ENCODE measurements at regions not wholly inside any gene's neighbourhood (a gene's known extent, or its start where the extent isn't known, plus 50 kb on each side); places are given as distances from the start of the nearest gene placed in this dataset.

- H3K9me3 Mint-ChIP-seq: no peaks in the 10 kb centered on the region
- no peak overlapping the region for H3K27ac Mint-ChIP-seq
- ATAC-seq (no peak), DNase-seq (ENCODE audit: low spot score in 2 of 2) (no peak)
- H3K4me1 Mint-ChIP-seq: no peaks in the 10 kb centered on the region
- no peaks in the 10 kb centered on the region for H3K36me3 Mint-ChIP-seq
- no peak overlapping the region for H3K4me3 Mint-ChIP-seq
Measured at GRCh38 chr2:20138696-20139095, 86.2 kb downstream of the SDC1 start.

GRCh38 chr2:20137884-20138283, 86.5 kb upstream of the LAPTM4A start:
- H3K9me3 Mint-ChIP-seq: no peaks in the 10 kb centered on the region
- no peak overlapping the region for H3K27ac Mint-ChIP-seq
- H3K4me1 Mint-ChIP-seq: no peaks in the 10 kb centered on the region
- no peak for DNase-seq (ENCODE audit: low spot score in 2 of 2)
- H3K4me3 Mint-ChIP-seq: no peak overlapping the region
- no peaks in the 10 kb centered on the region for H3K36me3 Mint-ChIP-seq
- ATAC-seq: no peak

- H3K4me3 Mint-ChIP-seq: no peak overlapping the region
- H3K4me1 Mint-ChIP-seq: no peaks in the 10 kb centered on the region
- no peaks in the 10 kb centered on the region for H3K9me3 Mint-ChIP-seq
- no peak for DNase-seq (ENCODE audit: low spot score in 2 of 2)
- H3K36me3 Mint-ChIP-seq: no peaks in the 10 kb centered on the region
- ATAC-seq: no peak
- no peak overlapping the region for H3K27ac Mint-ChIP-seq
Measured at GRCh38 chr2:20137131-20137571, 85.7 kb upstream of the LAPTM4A start.

GRCh38 chr2:20136149-20136548, 84.7 kb upstream of the LAPTM4A start:
- no peak overlapping the region for H3K27ac Mint-ChIP-seq
- DNase-seq (ENCODE audit: low spot score in 2 of 2) (no peak), ATAC-seq (no peak)
- H3K4me1 Mint-ChIP-seq: no peaks in the 10 kb centered on the region
- H3K4me3 Mint-ChIP-seq: no peak overlapping the region
- no peaks in the 10 kb centered on the region for H3K9me3 Mint-ChIP-seq
- H3K36me3 Mint-ChIP-seq: no peaks in the 10 kb centered on the region

GRCh38 chr2:20135631-20136050, 84.2 kb upstream of the LAPTM4A start:
- ATAC-seq (peak; percentile 60), DNase-seq (ENCODE audit: low spot score in 2 of 2) (peak; percentile 9 to 58)
- Mint-ChIP-seq H3K27ac (no peak overlapping the region), H3K4me3 (no peak overlapping the region), H3K36me3 (no peaks in the 10 kb centered on the region), H3K4me1 (no peaks in the 10 kb centered on the region), H3K9me3 (no peaks in the 10 kb centered on the region)

- H3K27ac Mint-ChIP-seq: no peak overlapping the region
- ATAC-seq (no peak), DNase-seq (ENCODE audit: low spot score in 2 of 2) (no peak)
- no peaks in the 10 kb centered on the region for H3K9me3 Mint-ChIP-seq
- no peaks in the 10 kb centered on the region for H3K36me3 Mint-ChIP-seq
- H3K4me1 Mint-ChIP-seq: no peaks in the 10 kb centered on the region
- no peak overlapping the region for H3K4me3 Mint-ChIP-seq
Measured at GRCh38 chr2:20132990-20133535, 81.6 kb upstream of the LAPTM4A start.

GRCh38 chr2:20130821-20131645, 79.6 kb upstream of the LAPTM4A start:
- no peaks in the 10 kb centered on the region for H3K4me1 Mint-ChIP-seq
- DNase-seq (ENCODE audit: low spot score in 2 of 2) (no peak), ATAC-seq (no peak)
- H3K9me3 Mint-ChIP-seq: no peaks in the 10 kb centered on the region
- no peaks in the 10 kb centered on the region for H3K36me3 Mint-ChIP-seq
- no peak overlapping the region for H3K4me3 Mint-ChIP-seq
- no peak overlapping the region for H3K27ac Mint-ChIP-seq

GRCh38 chr2:20130160-20130560, 78.7 kb upstream of the LAPTM4A start:
- no peak for ATAC-seq
- DNase-seq (ENCODE audit: low spot score in 2 of 2): no peak
- H3K4me3 Mint-ChIP-seq: no peak overlapping the region
- no peaks in the 10 kb centered on the region for H3K4me1 Mint-ChIP-seq
- H3K9me3 Mint-ChIP-seq: no peaks in the 10 kb centered on the region
- no peak overlapping the region for H3K27ac Mint-ChIP-seq
- H3K36me3 Mint-ChIP-seq: no peaks in the 10 kb centered on the region

GRCh38 chr2:20129331-20130159, 78.1 kb upstream of the LAPTM4A start:
- Mint-ChIP-seq H3K4me3 (no peak overlapping the region), H3K9me3 (no peaks in the 10 kb centered on the region), H3K27ac (no peak overlapping the region), H3K36me3 (no peaks in the 10 kb centered on the region), H3K4me1 (no peaks in the 10 kb centered on the region)
- no peak for DNase-seq (ENCODE audit: low spot score in 2 of 2)
- no peak for ATAC-seq

GRCh38 chr2:20128506-20129330, 77.3 kb upstream of the LAPTM4A start:
- H3K4me1 Mint-ChIP-seq: no peaks in the 10 kb centered on the region
- H3K4me3 Mint-ChIP-seq: no peak overlapping the region
- DNase-seq (ENCODE audit: low spot score in 2 of 2) (no peak), ATAC-seq (no peak)
- no peaks in the 10 kb centered on the region for H3K36me3 Mint-ChIP-seq
- H3K27ac Mint-ChIP-seq: no peak overlapping the region
- no peaks in the 10 kb centered on the region for H3K9me3 Mint-ChIP-seq

- Mint-ChIP-seq H3K36me3 (no peaks in the 10 kb centered on the region), H3K4me1 (no peaks in the 10 kb centered on the region), H3K27ac (no peak overlapping the region)
Measured at GRCh38 chr2:20126469-20126868, 75.0 kb upstream of the LAPTM4A start.

GRCh38 chr2:20126040-20126439, 74.6 kb upstream of the LAPTM4A start:
- DNase-seq (ENCODE audit: low spot score in 2 of 2): no peak
- Mint-ChIP-seq H3K4me3 (no peak overlapping the region), H3K27ac (no peak overlapping the region)

More at GRCh38 chr2:20126469-20126868, 75.0 kb upstream of the LAPTM4A start:
- Mint-ChIP-seq H3K4me3 (no peak overlapping the region), H3K9me3 (no peaks in the 10 kb centered on the region)
- DNase-seq (ENCODE audit: low spot score in 2 of 2) (no peak), ATAC-seq (no peak)

GRCh38 chr2:20125616-20126015, 74.2 kb upstream of the LAPTM4A start:
- Mint-ChIP-seq H3K4me1 (no peaks in the 10 kb centered on the region), H3K27ac (no peak overlapping the region), H3K9me3 (no peaks in the 10 kb centered on the region), H3K4me3 (no peak overlapping the region), H3K36me3 (no peaks in the 10 kb centered on the region)
- no peak for DNase-seq (ENCODE audit: low spot score in 2 of 2)
- no peak for ATAC-seq

More at GRCh38 chr2:20126040-20126439, 74.6 kb upstream of the LAPTM4A start:
- no peaks in the 10 kb centered on the region for H3K36me3 Mint-ChIP-seq
- H3K4me1 Mint-ChIP-seq: no peaks in the 10 kb centered on the region
- no peaks in the 10 kb centered on the region for H3K9me3 Mint-ChIP-seq
- ATAC-seq: no peak

- Mint-ChIP-seq H3K9me3 (no peaks in the 10 kb centered on the region), H3K4me3 (no peak overlapping the region), H3K36me3 (no peaks in the 10 kb centered on the region), H3K4me1 (no peaks in the 10 kb centered on the region), H3K27ac (no peak overlapping the region)
- ATAC-seq (no peak), DNase-seq (ENCODE audit: low spot score in 2 of 2) (no peak)
Measured at GRCh38 chr2:20125164-20125563, 73.7 kb upstream of the LAPTM4A start.
